OCI-LY7 (cell line): ENCODE measurements at regions not wholly inside any gene's neighbourhood (a gene's known extent, or its start where the extent isn't known, plus 50 kb on each side); places are given as distances from the start of the nearest gene placed in this dataset.
"Not testable (repeated sequence)": the region's sequence is repeated elsewhere in the genome, so short reads cannot be mapped to it uniquely, and the experiment has no call there.

Experiments
- EZH2phosphoT487 ChIP-seq: fragments of 200-600 bp; sonication (generic); IDR thresholded peaks from 2 replicates; pipeline ENCODE4 v1.6.1; 2018; ENCODE audit warnings: low read depth, borderline replicate concordance, mild to moderate bottlenecking, mixed run types, antibody characterized with exemption, low read length, moderate library complexity, mixed read lengths
- TF ChIP-seq, protein P1 (sequence below): fragments of 200-600 bp; sonication (generic); conservative IDR thresholded peaks from 2 replicates; pipeline ENCODE4 v1.5.1; 2014; ENCODE audit warnings: mild to moderate bottlenecking, antibody characterized with exemption, low read length, moderate library complexity, mixed read lengths

DNA sequence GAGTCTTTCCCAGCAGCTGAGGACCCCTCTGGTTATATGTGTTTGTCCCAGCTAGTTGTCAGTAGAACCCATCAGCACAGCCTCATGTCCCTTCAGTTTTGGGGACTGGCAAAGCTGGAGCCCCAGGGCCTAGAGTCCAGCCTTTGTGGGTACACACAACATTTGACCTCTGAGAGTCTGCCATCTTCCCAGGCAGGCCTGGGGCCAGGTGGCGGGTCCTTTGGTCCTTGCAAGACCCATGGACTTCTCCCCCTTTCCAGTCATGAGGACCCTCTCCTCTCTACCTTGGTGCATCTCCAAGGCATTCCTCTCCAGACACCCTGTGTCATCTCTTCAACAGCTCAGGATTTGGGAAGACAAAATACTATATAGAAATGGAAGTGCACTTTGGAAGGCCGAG is 198.4 kb downstream of the ZNF37A start:
- TF ChIP-seq, protein P1, sequence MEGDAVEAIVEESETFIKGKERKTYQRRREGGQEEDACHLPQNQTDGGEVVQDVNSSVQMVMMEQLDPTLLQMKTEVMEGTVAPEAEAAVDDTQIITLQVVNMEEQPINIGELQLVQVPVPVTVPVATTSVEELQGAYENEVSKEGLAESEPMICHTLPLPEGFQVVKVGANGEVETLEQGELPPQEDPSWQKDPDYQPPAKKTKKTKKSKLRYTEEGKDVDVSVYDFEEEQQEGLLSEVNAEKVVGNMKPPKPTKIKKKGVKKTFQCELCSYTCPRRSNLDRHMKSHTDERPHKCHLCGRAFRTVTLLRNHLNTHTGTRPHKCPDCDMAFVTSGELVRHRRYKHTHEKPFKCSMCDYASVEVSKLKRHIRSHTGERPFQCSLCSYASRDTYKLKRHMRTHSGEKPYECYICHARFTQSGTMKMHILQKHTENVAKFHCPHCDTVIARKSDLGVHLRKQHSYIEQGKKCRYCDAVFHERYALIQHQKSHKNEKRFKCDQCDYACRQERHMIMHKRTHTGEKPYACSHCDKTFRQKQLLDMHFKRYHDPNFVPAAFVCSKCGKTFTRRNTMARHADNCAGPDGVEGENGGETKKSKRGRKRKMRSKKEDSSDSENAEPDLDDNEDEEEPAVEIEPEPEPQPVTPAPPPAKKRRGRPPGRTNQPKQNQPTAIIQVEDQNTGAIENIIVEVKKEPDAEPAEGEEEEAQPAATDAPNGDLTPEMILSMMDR: not testable (repeated sequence)
- not testable (repeated sequence) for TF ChIP-seq EZH2phosphoT487
